EH (cell line): ENCODE measurements at regions not wholly inside any gene's neighbourhood (a gene's known extent, or its start where the extent isn't known, plus 50 kb on each side); places are given as distances from the start of the nearest gene placed in this dataset.
"Not testable (repeated sequence)": the region's sequence is repeated elsewhere in the genome, so short reads cannot be mapped to it uniquely, and the experiment has no call there.

ENCODE experiments used
- DNase-seq: peaks from one replicate; pipeline ENCODE4 v3.0.0-alpha.2; 2015; ENCODE audit warnings: low read depth

DNA sequence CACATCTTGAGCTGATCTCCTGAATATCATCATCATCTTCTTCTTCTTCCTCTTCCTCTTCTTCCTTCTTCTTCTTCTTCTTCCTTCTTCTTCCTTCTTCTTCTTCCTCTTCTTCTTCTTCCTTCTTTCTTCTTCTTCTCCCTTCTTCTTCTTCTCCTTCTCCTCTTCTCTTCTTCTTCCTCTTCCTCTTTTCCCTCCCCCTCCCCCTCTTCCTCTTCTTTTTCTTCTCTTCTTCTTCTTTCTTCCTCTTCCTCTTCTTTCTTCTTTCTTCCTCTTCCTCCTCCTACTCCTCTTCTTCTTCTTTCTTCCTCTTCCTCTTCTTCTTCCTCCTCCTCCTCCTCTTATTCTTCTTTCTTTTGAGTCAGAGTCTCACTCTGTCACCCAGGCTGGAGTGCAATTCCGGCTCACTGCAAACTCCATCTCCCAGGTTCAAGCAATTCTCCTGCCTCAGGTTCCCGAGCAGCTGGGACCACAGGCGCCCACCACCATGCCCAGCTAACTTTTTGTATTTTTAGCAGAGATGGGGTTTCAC is 197.9 kb upstream of the NANOGP8 start:
- DNase-seq = no peak

DNA sequence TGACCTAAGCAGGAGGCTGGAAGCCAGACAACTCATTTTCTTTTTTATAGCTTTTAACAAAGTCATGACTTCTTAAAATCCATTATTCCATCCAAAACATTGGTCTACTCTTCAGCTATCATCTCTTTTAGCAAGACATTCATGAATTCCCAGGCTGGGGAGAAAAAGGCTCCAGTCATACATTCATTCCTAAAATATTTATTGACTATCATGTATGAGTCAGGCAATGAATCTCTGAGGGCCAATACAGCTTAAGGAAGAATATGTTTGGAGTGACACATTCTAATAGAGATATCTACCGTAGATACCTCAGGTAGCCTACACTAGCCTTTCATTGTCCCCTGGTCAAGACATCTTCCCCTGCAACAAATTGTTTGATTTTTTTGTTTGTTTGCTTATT is 196.4 kb upstream of the NANOGP8 start:
- DNase-seq = peak; percentile 80

DNA sequence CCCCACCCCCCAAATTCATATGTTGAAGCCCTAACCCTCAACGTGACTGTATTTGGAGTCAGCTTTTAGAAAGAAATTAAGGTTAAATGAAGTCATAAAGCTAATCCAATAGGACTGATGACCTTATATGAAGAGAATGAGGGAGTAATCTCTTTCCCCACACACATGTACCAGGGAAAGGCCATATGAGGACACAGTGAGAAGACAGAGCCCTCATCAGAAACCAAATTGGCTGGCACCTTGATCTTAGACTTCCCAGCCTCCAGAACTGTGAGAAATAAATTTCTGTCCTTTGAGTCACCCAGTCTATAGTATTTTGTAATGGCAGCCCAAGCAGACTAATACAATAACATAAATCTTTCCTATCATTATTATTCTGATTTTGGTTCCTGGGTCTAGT is 194.7 kb upstream of the NANOGP8 start:
- DNase-seq = peak; percentile 55

DNA sequence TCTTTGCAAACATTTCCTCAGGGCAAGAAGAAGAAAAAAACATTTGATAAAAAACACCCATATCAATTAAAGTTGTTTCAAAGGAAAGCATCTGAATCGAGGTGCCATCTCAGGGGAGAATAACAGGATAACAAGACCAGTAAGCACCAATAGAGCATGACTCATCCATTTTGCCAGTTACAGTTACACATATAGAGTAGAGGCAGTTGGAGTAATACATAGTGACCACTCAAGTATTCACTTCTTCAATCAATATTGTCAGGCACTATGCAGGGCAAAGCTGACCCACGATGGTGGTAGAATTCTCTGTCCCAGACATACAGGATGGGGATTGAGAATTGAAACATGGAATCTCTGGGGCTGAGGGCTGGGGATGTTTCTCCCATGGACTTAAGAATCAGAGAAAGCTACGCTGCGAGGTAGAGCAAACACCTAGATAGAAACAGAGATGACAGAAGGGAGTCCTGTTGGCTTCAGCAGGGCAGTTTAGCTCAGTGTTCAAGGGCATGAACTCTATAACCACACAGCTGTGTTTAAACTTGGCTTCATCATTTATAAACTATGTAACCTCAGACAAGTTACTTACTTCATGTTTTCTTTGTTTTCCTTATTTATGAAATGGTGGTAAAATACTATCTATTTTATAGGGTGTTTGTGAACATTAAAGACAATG is 186.4 kb upstream of the NANOGP8 start:
- peak; percentile 36 for DNase-seq

DNA sequence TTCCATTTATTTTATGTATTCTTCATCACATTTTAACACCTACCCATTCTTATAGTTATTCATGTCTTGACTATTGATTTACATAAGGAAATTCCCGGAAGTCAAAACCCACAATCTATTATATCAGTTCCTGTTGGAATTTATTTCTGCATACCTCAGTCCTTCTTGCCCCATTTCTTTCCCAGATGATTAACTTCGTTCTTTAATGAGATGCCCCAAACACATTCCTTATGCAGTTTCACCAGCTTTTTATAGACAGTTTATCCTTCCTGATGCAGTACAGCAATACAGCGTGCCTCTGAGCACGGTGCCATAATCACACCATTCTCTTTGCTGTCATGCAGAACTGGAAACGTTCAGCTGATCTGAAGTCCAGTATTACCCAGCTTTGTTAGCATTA is 175.8 kb upstream of the NANOGP8 start:
- peak; percentile 44 for DNase-seq

DNA sequence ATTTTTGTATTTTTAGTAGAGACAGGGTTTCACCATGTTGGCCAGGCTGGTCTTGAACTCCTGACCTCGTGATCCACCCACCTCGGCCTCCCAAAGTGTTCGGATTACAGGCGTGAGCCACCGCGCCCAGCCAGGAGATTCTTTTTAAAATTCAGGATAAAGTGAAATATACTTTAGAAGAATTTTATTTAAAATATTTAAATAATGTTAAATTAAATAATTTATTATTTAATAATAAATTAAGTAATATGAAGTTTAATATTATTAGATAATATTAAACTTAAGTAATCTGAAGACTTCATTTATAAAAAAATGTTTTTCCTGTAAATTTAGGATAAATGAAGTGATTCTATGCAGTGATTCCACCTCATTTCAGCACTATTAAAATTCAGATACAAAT is 175.2 kb upstream of the NANOGP8 start:
- not testable (repeated sequence) for DNase-seq

DNA sequence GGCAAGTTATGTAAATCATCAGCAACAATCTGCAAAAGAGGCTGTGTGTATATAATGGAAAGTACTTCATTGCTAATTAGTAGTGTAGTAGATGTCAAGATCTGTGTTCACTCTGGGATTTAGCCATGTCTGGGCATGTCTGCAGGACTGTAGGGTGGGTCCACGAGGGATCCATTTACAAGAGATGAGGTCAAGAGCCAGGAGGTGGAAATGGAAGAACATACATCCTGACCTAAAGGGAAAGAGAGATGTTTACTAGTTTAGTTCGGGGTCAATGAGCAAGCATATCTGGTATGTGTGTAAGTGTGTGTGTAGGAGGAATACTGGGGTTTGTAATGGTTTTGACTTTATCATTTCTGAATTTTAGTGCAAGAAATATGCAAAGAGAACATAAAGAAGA is 171.5 kb upstream of the NANOGP8 start:
- DNase-seq = peak; percentile 15

DNA sequence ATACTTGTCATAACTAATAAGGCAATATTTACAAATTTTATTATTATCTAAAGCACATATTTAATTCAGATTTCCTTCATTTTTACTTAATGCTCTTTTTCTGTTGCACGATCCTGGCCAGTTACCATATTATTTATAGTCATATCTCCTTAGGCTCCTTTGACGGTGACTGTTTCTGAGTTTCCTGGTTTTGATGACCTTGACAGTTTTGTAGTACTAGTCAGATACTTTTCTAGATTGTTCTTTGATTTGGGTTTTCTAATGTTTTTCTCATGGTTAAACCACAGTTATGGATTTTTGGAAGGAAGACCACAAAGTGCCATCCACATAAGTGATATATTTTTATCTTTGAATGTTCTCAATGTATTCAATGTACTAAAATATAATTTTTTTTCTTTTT is 171.0 kb upstream of the NANOGP8 start:
- no peak for DNase-seq

DNA sequence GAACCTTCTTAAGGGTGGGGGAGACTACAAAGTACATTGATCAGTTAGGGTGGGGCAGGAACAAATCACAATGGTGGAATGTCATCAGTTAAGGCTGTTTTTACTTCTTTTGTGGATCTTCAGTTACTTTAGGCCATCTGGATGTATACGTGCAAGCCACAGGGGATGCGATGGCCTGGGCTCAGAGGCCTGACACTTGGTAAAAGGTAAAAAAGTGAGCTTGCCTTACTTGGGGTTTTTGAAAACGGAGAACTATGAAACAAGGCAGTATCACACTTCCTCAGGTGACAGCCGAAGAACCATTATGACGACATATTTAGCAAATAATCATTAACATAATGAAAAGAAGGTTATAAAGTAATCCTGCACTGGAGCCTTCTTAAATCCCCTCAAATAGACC is 169.8 kb upstream of the NANOGP8 start:
- not testable (repeated sequence) for DNase-seq

DNA sequence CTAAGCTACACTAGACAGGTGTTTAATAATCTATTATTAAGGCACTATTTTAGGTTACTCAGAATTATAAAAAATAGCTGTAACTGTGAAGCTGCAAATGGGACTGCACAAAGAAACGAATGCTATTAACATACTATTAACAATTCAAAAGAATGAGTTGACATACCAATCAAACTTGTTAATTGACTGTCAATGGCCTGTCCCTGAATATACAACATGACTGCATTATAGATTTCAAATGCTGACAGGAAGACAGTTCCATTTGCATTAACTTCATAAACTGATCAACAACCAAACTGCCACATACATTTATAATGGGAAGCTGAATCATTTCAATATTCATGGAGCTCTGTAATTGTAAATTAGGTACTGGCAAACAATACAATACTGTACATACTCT is 169.0 kb upstream of the NANOGP8 start:
- DNase-seq = no peak

DNA sequence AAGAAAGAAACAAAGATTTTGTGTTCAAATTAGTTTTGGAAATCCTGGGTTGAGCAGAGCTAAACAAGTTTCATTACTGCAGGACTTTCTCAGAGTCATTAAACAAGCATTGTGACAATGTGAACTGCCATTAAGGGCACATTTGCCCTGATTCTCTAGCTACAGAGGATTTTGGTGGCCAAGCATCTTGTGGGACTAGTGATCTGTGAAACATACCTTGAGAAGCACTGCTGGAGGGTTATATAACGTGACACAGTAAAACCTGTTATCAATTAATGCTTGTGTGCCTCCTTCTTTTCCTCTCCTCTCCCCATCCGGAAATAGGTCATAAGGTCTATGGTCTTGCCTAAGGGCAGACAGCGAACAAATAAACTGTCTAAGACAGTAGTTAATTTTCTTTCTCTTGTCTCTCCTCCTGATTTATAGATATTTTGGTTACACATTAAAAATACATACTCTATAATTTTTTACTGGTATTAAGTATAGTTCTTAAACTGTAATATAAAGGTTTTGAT is 167.3 kb upstream of the NANOGP8 start:
- DNase-seq = peak; percentile 32

DNA sequence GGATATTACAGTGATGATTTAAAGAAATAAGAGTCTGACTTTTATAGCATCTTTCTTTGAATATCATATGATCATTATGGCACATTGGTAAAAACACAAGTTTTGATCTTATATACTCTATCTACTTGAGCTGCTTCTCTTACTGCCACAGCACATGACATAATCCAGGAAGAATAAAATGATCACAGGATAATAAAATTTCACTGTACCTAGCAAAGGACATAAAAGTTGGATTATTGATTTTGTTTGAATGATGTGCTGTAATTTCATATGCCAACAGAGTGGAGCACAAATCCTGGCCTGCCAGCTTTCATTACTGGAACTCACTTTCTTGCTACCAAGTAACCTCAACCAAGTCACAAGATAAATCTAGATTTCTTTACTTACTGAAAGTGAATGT is 162.1 kb upstream of the NANOGP8 start:
- DNase-seq = no peak

DNA sequence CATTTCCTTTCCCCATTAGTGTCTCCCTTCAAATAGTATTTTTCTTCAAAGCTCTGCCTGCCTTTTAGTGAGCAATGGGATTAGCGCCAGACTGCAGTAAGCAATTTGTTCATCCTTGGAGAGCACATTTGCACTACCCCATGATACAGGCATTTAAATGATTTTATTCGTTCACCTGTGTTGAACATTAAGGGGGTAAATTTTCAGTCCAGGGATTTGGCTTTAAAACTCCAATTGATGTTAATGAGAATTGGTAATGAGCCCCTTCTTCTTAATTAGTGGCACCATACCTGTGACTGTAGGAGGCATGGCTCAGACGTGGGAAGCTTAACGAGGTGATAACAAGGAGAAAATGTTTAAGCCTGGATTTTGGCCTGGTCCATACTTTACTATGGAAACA is 161.4 kb upstream of the NANOGP8 start:
- no peak for DNase-seq

DNA sequence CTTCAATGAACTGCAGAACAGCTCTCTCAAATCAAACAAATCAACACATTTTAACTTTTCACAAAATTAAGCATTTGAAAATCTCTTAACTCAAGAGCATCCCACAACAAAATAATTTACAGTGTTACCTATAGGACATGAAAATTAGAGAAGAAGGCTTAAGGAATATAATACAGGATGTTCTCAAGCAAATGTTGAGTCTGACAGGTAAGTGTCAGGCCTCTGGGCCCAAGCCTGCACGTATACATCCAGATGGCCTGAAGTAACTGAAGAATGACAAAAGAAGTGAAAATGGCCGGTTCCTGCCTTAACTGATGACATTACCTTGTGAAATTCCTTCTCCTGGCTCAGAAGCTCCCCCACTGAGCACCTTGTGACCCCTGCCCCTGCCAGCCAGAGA is 160.6 kb upstream of the NANOGP8 start:
- DNase-seq = not testable (repeated sequence)

DNA sequence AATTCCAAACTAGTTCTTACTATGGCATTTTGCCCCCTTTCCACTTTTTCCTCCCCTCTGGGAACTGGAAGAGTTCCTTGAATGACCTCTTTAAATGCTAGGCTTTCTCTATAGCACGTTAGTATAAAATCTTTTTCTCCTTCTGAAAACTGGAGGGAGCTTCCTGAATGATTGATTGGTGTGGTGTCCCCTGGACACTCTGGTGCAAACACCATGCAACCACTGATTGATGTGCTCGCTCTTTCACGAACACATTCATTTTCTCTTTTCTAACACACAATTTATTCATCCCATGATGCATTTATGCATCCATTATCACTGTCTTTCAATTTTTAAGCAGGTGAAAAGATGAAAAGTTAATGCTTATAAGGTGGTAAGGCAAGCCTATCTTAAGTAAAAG is 159.1 kb upstream of the NANOGP8 start:
- no peak for DNase-seq

DNA sequence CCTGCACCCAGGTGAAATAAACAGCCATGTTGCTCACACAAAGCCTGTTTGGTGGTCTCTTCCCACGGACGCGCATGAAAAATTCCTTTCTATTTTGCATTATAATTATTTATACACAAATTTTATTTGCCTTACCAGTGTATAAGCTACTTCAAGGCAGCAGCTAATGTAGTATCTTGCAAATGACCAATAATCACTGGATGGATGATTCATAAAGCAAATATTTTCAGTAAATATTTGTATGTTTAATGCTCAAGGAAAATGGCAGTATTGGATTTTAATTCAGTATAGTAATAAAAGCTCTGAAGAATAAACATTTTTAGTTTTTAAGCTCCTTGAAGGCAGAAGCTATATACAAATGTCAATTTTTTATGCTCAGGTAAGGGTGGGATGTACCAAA is 158.7 kb upstream of the NANOGP8 start:
- DNase-seq = peak; percentile 11

DNA sequence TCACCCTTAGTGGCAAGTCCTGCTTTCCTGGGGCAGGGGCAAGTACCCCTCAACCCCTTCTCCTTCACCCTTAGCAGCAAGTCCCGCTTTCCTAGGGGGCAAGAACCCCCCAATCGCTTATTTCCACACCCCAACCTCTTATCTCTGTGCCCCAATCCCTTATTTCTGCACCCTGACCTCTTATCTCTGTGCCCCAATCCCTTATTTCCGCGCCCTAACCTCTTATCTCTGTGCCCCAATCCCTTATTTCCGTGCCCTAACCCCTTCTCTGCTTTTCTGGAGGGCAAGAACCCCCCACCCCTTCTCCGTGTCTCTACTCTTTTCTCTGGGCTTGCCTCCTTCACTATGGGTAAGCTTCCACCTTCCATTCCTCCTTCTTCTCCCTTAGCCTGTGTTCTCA is 154.6 kb upstream of the NANOGP8 start:
- DNase-seq = not testable (repeated sequence)

DNA sequence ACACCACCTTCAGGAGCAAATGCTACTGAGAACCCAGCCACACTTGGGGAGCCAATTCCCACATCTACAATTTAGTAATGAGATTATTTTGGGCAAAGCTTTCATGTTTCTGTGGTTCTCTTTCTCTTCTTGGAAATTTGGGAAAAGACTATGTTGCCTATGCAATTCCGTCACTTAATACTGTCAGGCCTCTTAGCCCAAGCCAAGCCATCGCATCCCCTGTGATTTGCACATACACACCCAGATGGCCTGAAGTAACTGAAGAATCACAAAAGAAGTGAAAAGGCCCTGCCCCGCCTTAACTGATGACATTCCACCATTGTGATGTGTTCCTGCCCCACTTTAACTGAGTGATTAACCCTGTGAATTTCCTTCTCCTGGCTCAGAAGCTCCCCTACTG is 153.4 kb upstream of the NANOGP8 start:
- DNase-seq = not testable (repeated sequence)

DNA sequence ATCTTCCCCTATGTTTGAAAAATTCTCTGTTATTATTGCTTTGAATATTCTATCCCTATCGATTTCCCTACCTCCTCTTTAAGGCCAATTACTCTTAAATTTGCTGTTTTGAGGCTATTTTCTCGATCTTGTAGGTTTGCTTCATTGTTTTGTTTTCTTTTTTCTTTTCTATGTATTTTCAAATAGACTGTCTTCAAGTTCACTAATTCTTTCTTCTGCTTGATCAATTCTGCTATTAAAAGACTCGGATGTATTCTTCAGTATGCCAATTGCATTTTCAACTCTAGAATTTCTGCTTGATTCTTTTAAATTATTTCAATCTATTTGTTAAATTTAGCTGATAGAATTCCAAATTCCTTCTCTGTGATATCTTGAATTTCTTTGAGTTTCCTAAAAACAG is 144.0 kb upstream of the NANOGP8 start:
- no peak for DNase-seq

DNA sequence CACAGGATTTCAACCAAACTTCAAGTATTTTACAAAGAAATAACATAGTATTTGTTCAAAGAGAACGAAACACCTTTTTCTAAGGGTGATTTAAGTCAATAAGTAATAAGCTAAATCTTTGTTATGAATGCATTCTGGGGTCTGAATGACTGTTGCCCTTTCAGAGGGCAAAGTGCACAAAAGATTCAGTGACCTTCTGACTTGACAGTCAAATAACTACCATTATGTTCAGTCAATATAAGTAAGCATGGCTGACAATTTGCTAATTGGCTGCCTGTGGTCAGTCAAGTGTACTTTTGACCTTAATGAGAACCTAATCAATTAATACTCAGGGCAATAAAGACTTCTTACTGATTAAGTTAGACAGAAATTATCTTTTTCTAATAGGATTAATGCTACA is 133.1 kb upstream of the NANOGP8 start:
- no peak for DNase-seq

DNA sequence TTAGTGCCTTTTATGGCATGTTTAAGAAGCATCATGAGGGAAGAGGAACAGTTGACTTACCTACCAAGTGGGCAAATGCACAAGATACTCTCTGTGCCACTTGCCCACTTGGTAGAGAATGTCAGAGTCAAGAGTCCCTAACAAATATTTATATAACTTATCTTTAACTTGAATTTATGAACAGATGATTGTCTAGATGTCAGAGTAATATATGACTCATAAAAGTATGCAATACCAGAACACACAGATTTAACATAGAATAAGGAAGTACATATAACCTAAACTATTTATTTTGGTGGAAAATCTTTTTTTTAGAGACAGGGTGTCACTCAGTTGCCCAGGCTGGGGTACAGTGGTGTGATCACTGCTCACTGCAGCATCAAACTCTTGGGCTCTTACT is 130.0 kb upstream of the NANOGP8 start:
- DNase-seq = no peak

DNA sequence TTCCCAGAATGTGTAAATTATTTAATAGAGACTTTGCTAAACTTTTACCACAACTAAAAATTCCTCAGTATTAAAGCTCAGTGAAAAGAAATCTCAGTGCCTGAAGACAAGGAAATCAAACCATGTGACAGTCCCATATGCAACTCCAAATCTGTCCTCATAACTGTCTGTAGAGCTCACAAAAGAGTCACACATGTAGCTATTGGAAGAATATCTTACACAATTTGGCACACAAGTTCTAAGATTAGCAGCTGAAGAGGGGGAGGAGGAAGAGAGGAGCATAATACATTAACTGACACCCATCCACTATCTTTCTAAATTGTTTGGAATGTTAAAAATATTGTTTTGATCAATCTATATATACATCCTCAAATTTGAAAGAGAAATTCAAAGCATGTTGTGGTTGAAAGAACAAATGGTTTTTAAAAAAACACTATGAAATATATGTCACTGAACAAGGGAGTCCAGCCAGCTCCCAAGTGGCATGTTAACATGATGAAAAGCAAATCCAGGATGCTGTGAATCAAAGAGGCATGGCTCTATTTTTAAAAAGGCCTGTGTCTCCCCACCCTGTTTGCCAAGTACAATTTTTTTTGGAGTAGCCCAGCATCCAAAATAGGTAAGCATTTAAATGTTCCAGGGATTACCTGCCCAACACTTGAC is 126.3 kb upstream of the NANOGP8 start:
- no peak for DNase-seq

DNA sequence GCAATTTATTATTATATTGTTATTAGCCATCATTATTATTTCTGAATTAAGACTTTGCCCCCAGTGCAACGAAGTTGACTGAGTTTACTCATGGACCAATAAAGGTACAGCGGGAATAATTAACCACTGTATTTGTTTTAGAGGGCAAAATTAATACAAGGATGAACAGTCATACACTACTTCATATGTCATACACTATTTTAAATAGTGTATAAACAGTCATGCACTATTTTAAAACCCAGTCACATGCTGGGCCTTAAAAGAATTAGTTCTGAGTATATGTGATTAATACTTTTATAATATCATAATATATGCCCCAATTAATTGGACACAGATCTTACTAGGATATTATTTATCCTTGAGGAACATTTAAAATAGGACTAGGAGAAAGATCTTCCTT is 125.3 kb upstream of the NANOGP8 start:
- DNase-seq = no peak

DNA sequence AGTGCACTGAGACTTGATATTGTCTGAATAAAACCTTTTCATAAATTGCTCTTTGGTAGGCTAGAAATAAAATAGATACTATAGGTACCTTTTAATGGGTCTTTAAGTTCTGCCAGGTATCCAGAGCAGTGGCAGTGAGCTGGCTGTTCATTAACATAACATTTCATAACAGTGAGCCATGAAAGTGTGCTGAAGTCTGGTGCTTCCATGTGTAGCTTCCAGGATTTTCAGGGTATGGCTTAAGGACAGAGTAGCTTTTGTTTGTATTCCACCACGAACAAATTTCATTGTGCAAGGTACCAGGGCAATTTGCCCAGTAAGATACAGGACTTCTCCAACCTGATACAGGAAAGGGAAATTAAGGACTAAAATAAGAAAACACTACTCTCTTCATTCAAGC is 124.7 kb upstream of the NANOGP8 start:
- DNase-seq = no peak
